H1 (cell line): ENCODE measurements at regions not wholly inside any gene's neighbourhood (a gene's known extent, or its start where the extent isn't known, plus 50 kb on each side); places are given as distances from the start of the nearest gene placed in this dataset.

Experiments
- CHD7 ChIP-seq: fragments of 300-600 bp; sonication (generic); IDR thresholded peaks from 2 replicates; pipeline ENCODE4 v1.7.1; 2012; ENCODE audit warnings: low read length, moderate library complexity, mild to moderate bottlenecking, inconsistent platforms; ENCODE audit not compliant: insufficient replicate concordance
- MAX ChIP-seq: IDR thresholded peaks from 2 replicates; pipeline ENCODE4 v1.6.1; 2012; ENCODE audit warnings: inconsistent platforms
- PHF8 ChIP-seq: fragments of 200-600 bp; sonication (generic); conservative IDR thresholded peaks from 2 replicates; pipeline ENCODE4 v1.7.1; 2012; ENCODE audit warnings: low read depth, mild to moderate bottlenecking, inconsistent platforms, low read length, moderate library complexity
- RAD21 ChIP-seq, 2 experiments: IDR thresholded peaks in 1 of 2; conservative IDR thresholded peaks in 1 of 2; 2 replicates each; pipeline ENCODE4 v1.6.1; 2011; ENCODE audit warnings: low read depth in 2 of 2, low read length in 2 of 2, improper control_type of control experiment in 1 of 2, inconsistent platforms in 1 of 2, mild to moderate bottlenecking in 1 of 2, moderate library complexity in 1 of 2
- RBBP5 ChIP-seq: IDR thresholded peaks from 2 replicates; pipeline ENCODE4 v1.7.1; 2012; ENCODE audit warnings: low read depth, mild to moderate bottlenecking, inconsistent platforms, low read length, moderate library complexity, borderline replicate concordance
- TCF12 ChIP-seq: IDR thresholded peaks from 2 replicates; pipeline ENCODE4 v1.6.1; 2011; ENCODE audit warnings: low read depth, mild to moderate bottlenecking, low read length
- YY1 ChIP-seq: IDR thresholded peaks from 2 replicates; pipeline ENCODE4 v1.6.1; 2011; ENCODE audit warnings: low read depth, mild to moderate bottlenecking, low read length

- TF ChIP-seq CHD7 (no peak), RAD21 (IDR thresholded peaks at IDR 0.05 in 1 of 2, conservative IDR thresholded peaks at IDR 0.05 in 1 of 2; ENCODE audit: low read depth in 2 of 2, low read length in 2 of 2) (no peak), RBBP5 (no peak), MAX (no peak), YY1 (no peak), PHF8 (no peak), TCF12 (no peak)
Observed at GRCh38 chr15:69691307-69692015, 238.8 kb downstream of the RPLP1 start (continued).
